Caco-2 (cell line): ENCODE measurements at regions not wholly inside any gene's neighbourhood (a gene's known extent, or its start where the extent isn't known, plus 50 kb on each side); places are given as distances from the start of the nearest gene placed in this dataset.

ENCODE experiments used
- BruUV-seq: library from RNA; stranded (reverse); fragments of 400-500 nt; replicated peaks from 2 replicates; lab custom pipeline; 2021; lab: Mats Ljungman, UMichigan
- CTCF ChIA-PET: fragments of 300-600 bp; sonication (Branson Sonifier 250); formaldehyde crosslinking; loops from one replicate; lab custom pipeline; 2022; ENCODE audit warnings: antibody characterized with exemption; lab: Charles Lee
- POLR2A ChIA-PET: fragments of 300-600 bp; sonication (Branson Sonifier 250); formaldehyde crosslinking; loops from one replicate; lab custom pipeline; 2022; ENCODE audit warnings: antibody characterized with exemption; lab: Charles Lee
- DNase-seq, 2 experiments: peaks; one replicate each; pipeline versions ENCODE4 v3.0.0 to v3.0.0-alpha.2; 2020 to 2022
- H3K27me3 ChIP-seq: replicated peaks from 2 replicates; pipeline ENCODE4 v1.6.0; 2011; ENCODE audit warnings: low read length; ENCODE audit not compliant: control insufficient read depth, insufficient read depth
- H3K36me3 ChIP-seq: 2 replicates; pipeline ENCODE4 v1.5.1; 2011; ENCODE audit warnings: low read length; ENCODE audit not compliant: control insufficient read depth, insufficient read depth
- H3K4me1 ChIP-seq: fragments of 250-450 bp; sonication (Bioruptor Pico); 2 replicates; pipeline ENCODE4 v1.5.1; 2020; ENCODE audit warnings: mild to moderate bottlenecking
- H3K4me3 ChIP-seq: 2 replicates; pipeline ENCODE4 v1.5.1; 2011; ENCODE audit warnings: low read depth, mild to moderate bottlenecking, control low read depth, low read length
- H3K9me3 ChIP-seq: fragments of 250-450 bp; sonication (Bioruptor Pico); 2 replicates; pipeline ENCODE4 v1.5.1; 2020; ENCODE audit warnings: mild to moderate bottlenecking, moderate library complexity
- H3K27ac Mint-ChIP-seq: one replicate; pipeline ENCODE4 v1.8.0; 2022; ENCODE audit warnings: mixed read lengths; ENCODE audit not compliant: unreplicated experiment
- H3K27me3 Mint-ChIP-seq: one replicate; pipeline ENCODE4 v1.8.0; 2022; ENCODE audit warnings: mixed read lengths; ENCODE audit not compliant: insufficient read depth, unreplicated experiment
- H3K36me3 Mint-ChIP-seq: one replicate; pipeline ENCODE4 v1.8.0; 2022; ENCODE audit warnings: mild to moderate bottlenecking, mixed read lengths; ENCODE audit not compliant: insufficient read depth, unreplicated experiment
- H3K4me1 Mint-ChIP-seq: one replicate; pipeline ENCODE4 v1.8.0; 2022; ENCODE audit warnings: low read depth, mixed read lengths; ENCODE audit not compliant: unreplicated experiment
- H3K4me3 Mint-ChIP-seq: one replicate; pipeline ENCODE4 v1.8.0; 2022; ENCODE audit warnings: mild to moderate bottlenecking, moderate library complexity, mixed read lengths; ENCODE audit not compliant: unreplicated experiment
- H3K9me3 Mint-ChIP-seq: one replicate; pipeline ENCODE4 v1.8.0; 2022; ENCODE audit warnings: mixed read lengths; ENCODE audit not compliant: unreplicated experiment
- intact Hi-C: fragments of 100-400 bp; cut with micrococcal nuclease; formaldehyde crosslinking; loops from one replicate; pipeline ENCODE4 v1.10.0; 2022; ENCODE audit not compliant: unreplicated experiment
- TF ChIP-seq, protein P1 (sequence below), 2 experiments: fragments of 200-600 bp in 1 of 2; IDR thresholded peaks; 1 replicate in 1 of 2; 2 replicates in 1 of 2; pipeline versions ENCODE4 v1.5.1 to v1.8.0; 2011 to 2022; ENCODE audit warnings: antibody characterized with exemption in 1 of 2, control low read depth in 1 of 2, inconsistent platforms in 1 of 2, low read depth in 1 of 2, low read length in 1 of 2, mild to moderate bottlenecking in 1 of 2, moderate library complexity in 1 of 2; ENCODE audit not compliant: insufficient read depth in 1 of 2, severe bottlenecking in 1 of 2, unreplicated experiment in 1 of 2

DNA sequence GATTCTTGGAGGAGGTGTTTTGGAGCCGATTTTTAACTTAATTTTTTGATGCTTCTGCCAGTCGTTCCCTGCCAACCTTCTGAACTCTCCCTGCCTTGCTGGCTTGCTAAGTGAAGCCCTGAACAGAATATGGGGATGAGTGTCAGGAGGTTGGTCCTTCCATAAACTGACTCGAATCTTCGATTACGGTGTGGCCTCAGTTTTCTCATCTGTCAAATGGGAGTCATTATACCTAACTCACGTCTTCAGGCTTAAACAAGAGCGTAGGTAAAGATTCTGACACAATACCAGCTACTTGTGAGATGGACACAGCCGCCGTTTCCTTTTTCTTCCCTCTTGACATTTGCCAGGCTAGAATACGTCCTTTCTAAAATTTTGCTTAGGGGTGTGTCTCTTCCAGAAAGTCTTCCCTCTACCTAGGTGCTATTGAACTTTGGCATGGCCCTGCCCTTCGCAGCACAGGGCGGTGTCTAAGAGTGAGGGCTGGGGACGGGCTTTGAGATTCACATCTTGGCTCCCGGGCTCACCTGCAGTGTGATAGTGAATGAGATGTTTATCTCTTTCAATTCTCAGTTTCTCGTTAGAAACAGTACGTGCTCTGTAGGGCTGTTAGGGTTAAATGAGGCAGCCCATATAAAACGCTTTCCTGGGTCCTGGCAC is 190.6 kb upstream of the SDK2 start:
- Mint-ChIP-seq H3K4me3 (no peak overlapping the region), H3K27ac (peak overlapping the region; percentile 14), H3K9me3 (peaks cover 9% of the 10 kb centered on the region), H3K27me3 (peaks cover 8% of the 10 kb centered on the region), H3K36me3 (peaks cover 7% of the 10 kb centered on the region), H3K4me1 (no peaks in the 10 kb centered on the region)
- no peaks in the 10 kb centered on the region for H3K36me3 ChIP-seq
- no peaks in the 10 kb centered on the region for H3K27me3 ChIP-seq
- H3K4me3 ChIP-seq: no peak overlapping the region
- ChIA-PET CTCF (no interaction called here), POLR2A (no interaction called here)
- BruUV-seq: no TSS peak
- no peak for DNase-seq
- TF ChIP-seq, protein P1, sequence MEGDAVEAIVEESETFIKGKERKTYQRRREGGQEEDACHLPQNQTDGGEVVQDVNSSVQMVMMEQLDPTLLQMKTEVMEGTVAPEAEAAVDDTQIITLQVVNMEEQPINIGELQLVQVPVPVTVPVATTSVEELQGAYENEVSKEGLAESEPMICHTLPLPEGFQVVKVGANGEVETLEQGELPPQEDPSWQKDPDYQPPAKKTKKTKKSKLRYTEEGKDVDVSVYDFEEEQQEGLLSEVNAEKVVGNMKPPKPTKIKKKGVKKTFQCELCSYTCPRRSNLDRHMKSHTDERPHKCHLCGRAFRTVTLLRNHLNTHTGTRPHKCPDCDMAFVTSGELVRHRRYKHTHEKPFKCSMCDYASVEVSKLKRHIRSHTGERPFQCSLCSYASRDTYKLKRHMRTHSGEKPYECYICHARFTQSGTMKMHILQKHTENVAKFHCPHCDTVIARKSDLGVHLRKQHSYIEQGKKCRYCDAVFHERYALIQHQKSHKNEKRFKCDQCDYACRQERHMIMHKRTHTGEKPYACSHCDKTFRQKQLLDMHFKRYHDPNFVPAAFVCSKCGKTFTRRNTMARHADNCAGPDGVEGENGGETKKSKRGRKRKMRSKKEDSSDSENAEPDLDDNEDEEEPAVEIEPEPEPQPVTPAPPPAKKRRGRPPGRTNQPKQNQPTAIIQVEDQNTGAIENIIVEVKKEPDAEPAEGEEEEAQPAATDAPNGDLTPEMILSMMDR (IDR thresholded peaks at IDR 0.05; ENCODE audit: insufficient read depth in 1 of 2, low read depth in 1 of 2, low read length in 1 of 2, severe bottlenecking in 1 of 2, unreplicated experiment in 1 of 2): no peak
- H3K4me1 ChIP-seq: no peaks in the 10 kb centered on the region
- intact Hi-C loops: no loop called here
- H3K9me3 ChIP-seq: no peaks in the 10 kb centered on the region; the same call in 1 of the 2 replicates

DNA sequence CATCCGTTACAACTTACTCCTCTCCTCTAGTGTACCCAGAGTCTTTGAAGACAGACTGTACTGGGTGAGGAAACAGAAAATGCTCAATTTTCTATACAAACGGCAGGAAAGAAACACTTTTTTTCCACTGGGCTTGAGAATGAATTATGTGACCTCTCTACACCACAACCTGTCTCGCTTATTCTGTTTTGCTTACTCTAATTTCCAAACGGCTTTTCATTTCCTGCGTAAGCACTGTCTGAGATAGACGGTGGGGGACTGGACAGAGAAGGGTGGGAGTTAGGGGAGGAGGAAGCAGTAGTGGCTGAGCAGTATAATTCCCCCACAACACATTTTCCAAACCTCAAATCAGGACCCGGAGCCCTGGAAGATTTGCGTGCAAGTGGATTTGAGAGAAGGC is 191.4 kb upstream of the SDK2 start:
- Mint-ChIP-seq H3K4me3 (no peak overlapping the region), H3K27ac (no peak overlapping the region), H3K4me1 (no peaks in the 10 kb centered on the region), H3K27me3 (peaks cover 8% of the 10 kb centered on the region), H3K36me3 (peaks cover under 1% of the 10 kb centered on the region), H3K9me3 (peaks cover 9% of the 10 kb centered on the region)
- Histone ChIP-seq H3K27me3 (no peaks in the 10 kb centered on the region), H3K9me3 (no peaks in the 10 kb centered on the region; the same call in 1 of the 2 replicates), H3K4me3 (no peak overlapping the region), H3K4me1 (no peaks in the 10 kb centered on the region), H3K36me3 (no peaks in the 10 kb centered on the region)
- no TSS peak for BruUV-seq
- TF ChIP-seq, protein P1 (IDR thresholded peaks at IDR 0.05; ENCODE audit: insufficient read depth in 1 of 2, low read depth in 1 of 2, low read length in 1 of 2, severe bottlenecking in 1 of 2, unreplicated experiment in 1 of 2): no peak
- ChIA-PET CTCF (no interaction called here), POLR2A (no interaction called here)
- no peak for DNase-seq
- intact Hi-C loops: no loop called here

DNA sequence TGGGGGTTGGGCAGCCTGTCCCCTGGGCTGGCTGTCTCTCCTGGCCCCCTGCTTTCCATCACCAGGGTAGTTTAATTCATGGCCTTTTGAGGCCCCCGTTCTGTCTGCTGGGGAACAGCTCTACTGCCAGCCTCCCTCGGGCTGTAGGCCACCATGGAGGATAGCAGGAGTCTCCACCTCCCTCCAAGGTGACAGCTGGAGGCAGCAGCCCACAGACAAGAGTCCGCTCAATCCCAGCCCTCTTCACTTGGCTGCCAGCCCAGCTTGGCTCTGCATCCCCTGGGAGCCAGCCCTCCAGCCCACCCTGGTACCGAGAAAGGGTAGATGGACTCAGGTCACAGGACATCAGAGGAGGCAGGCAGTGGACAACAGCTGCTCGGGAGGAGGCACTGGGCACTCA is 194.6 kb upstream of the SDK2 start:
- Mint-ChIP-seq H3K4me1 (no peaks in the 10 kb centered on the region), H3K36me3 (no peaks in the 10 kb centered on the region), H3K9me3 (peaks cover 9% of the 10 kb centered on the region), H3K4me3 (no peak overlapping the region), H3K27ac (no peak overlapping the region), H3K27me3 (peaks cover 8% of the 10 kb centered on the region)
- ChIA-PET POLR2A (no interaction called here), CTCF (interaction anchor here (0.6 kb wide), 1 partner anchor 100 kb away, joined by 3 read pairs; no protein-coding TSS in a partner anchor)
- Histone ChIP-seq H3K9me3 (no peaks in the 10 kb centered on the region; the same call in 1 of the 2 replicates), H3K27me3 (no peaks in the 10 kb centered on the region), H3K4me3 (no peak overlapping the region), H3K36me3 (no peaks in the 10 kb centered on the region), H3K4me1 (no peaks in the 10 kb centered on the region)
- TF ChIP-seq, protein P1 (IDR thresholded peaks at IDR 0.05; ENCODE audit: insufficient read depth in 1 of 2, low read depth in 1 of 2, low read length in 1 of 2, severe bottlenecking in 1 of 2, unreplicated experiment in 1 of 2): no peak
- no TSS peak for BruUV-seq
- DNase-seq: no peak
- intact Hi-C loops: no loop called here
